IMR-90 (cell line): ENCODE measurements at regions not wholly inside any gene's neighbourhood (a gene's known extent, or its start where the extent isn't known, plus 50 kb on each side); places are given as distances from the start of the nearest gene placed in this dataset.

ENCODE experiments used
- ATAC-seq: fragments of 200-7000 bp; cut with Tn5 transposase; 2 replicates; pipeline ENCODE4 v1.9.1; 2020; ENCODE audit warnings: low read depth, mild to moderate bottlenecking, moderate library complexity
- BruUV-seq: library from RNA; stranded (reverse); fragments of 400-500 nt; replicated peaks from 2 replicates; lab custom pipeline; 2021; lab: Mats Ljungman, UMichigan
- CTCF ChIA-PET: fragments of 300-600 bp; formaldehyde crosslinking; extraction: SDS; loops from one replicate; lab custom pipeline; 2021; ENCODE audit warnings: antibody characterized with exemption; lab: Yijun Ruan, JAX
- POLR2A ChIA-PET: fragments of 300-600 bp; sonication (Branson Sonifier 250); formaldehyde crosslinking; loops from one replicate; lab custom pipeline; 2022; ENCODE audit warnings: antibody characterized with exemption; ENCODE audit not compliant: unreplicated experiment; lab: Charles Lee
- DNase-seq: peaks from one replicate; pipeline ENCODE4 v3.0.0; 2013
- H2AFZ ChIP-seq: replicated peaks from 2 replicates; pipeline ENCODE3; 2013; ENCODE audit warnings: low read length, mild to moderate bottlenecking; ENCODE audit not compliant: poor library complexity
- H2AK5ac ChIP-seq: 2 replicates; pipeline ENCODE4 v1.6.1; 2013; ENCODE audit warnings: low read depth, low read length, inconsistent platforms
- H2AK9ac ChIP-seq: replicated peaks from 2 replicates; pipeline ENCODE3; 2013; ENCODE audit warnings: mild to moderate bottlenecking, low read depth, low read length, moderate library complexity; ENCODE audit not compliant: poor library complexity
- H2BK120ac ChIP-seq: 2 replicates; pipeline ENCODE4 v1.6.1; 2013; ENCODE audit warnings: low read depth, low read length, inconsistent platforms
- H2BK15ac ChIP-seq: 3 replicates; pipeline ENCODE4 v1.6.1; 2013; ENCODE audit warnings: low read depth, low read length, inconsistent platforms
- H2BK20ac ChIP-seq: 2 replicates; pipeline ENCODE4 v1.6.1; 2013; ENCODE audit warnings: low read depth, mild to moderate bottlenecking, inconsistent platforms, low read length, moderate library complexity
- H2BK5ac ChIP-seq: 2 replicates; pipeline ENCODE4 v1.6.1; 2013; ENCODE audit warnings: mild to moderate bottlenecking, low read depth, low read length, inconsistent platforms; ENCODE audit not compliant: poor library complexity, severe bottlenecking
- H3K14ac ChIP-seq: replicated peaks from 2 replicates; pipeline ENCODE4 v1.6.1; 2013; ENCODE audit warnings: low read depth, low read length, inconsistent platforms
- H3K18ac ChIP-seq: 2 replicates; pipeline ENCODE4 v1.6.1; 2013; ENCODE audit warnings: low read depth, low read length, control low read depth
- H3K23ac ChIP-seq: 2 replicates; pipeline ENCODE4 v1.6.1; 2013; ENCODE audit warnings: low read depth, low read length, inconsistent platforms
- H3K27ac ChIP-seq: 2 replicates; pipeline ENCODE4 v1.5.1; 2013; ENCODE audit warnings: mild to moderate bottlenecking, control low read depth, low read length; ENCODE audit not compliant: insufficient read depth
- H3K27me3 ChIP-seq: 2 replicates; pipeline ENCODE4 v1.6.1; 2013; ENCODE audit warnings: low read length; ENCODE audit not compliant: control insufficient read depth, insufficient read depth
- H3K36me3 ChIP-seq: 2 replicates; pipeline ENCODE4 v1.6.1; 2013; ENCODE audit warnings: low read length, mixed read lengths; ENCODE audit not compliant: control insufficient read depth, insufficient read depth
- H3K4ac ChIP-seq: 2 replicates; pipeline ENCODE4 v1.6.1; 2013; ENCODE audit warnings: low read depth, low read length, inconsistent platforms
- H3K4me1 ChIP-seq: 2 replicates; pipeline ENCODE4 v1.6.1; 2013; ENCODE audit warnings: low read length, mixed read lengths; ENCODE audit not compliant: control insufficient read depth, insufficient read depth
- H3K4me2 ChIP-seq: 2 replicates; pipeline ENCODE4 v1.6.1; 2013; ENCODE audit warnings: low read depth, mild to moderate bottlenecking, control low read depth, low read length, moderate library complexity
- H3K4me3 ChIP-seq: 2 replicates; pipeline ENCODE4 v1.5.1; 2013; ENCODE audit warnings: low read depth, mild to moderate bottlenecking, control low read depth, low read length, moderate library complexity; ENCODE audit not compliant: insufficient read depth
- H3K56ac ChIP-seq: 2 replicates; pipeline ENCODE4 v1.6.1; 2013; ENCODE audit warnings: low read length, inconsistent platforms; ENCODE audit not compliant: insufficient read depth; ENCODE audit errors: extremely low read depth
- H3K79me1 ChIP-seq, 2 experiments: 2 replicates each; pipeline ENCODE4 v1.6.1; 2013; ENCODE audit warnings: low read length in 2 of 2, inconsistent platforms in 1 of 2, low read depth in 1 of 2
- H3K9ac ChIP-seq: 2 replicates; pipeline ENCODE4 v1.6.1; 2013; ENCODE audit warnings: low read depth, low read length, control low read depth
- H3K9me1 ChIP-seq: 2 replicates; pipeline ENCODE4 v1.6.1; 2013; ENCODE audit warnings: low read length, inconsistent platforms; ENCODE audit not compliant: insufficient read depth
- H3K9me3 ChIP-seq: 2 replicates; pipeline ENCODE4 v1.6.1; 2013; ENCODE audit warnings: low read length; ENCODE audit not compliant: control insufficient read depth, insufficient read depth
- H4K20me1 ChIP-seq: 2 replicates; pipeline ENCODE4 v1.6.1; 2013; ENCODE audit warnings: low read length, inconsistent platforms; ENCODE audit not compliant: insufficient read depth
- H4K5ac ChIP-seq: 2 replicates; pipeline ENCODE4 v1.6.1; 2013; ENCODE audit warnings: mild to moderate bottlenecking, low read depth, low read length, control low read depth
- H4K8ac ChIP-seq, 2 experiments: 2 replicates each; pipeline ENCODE4 v1.6.1; 2013; ENCODE audit warnings: low read depth in 2 of 2, low read length in 2 of 2, control low read depth in 1 of 2, inconsistent platforms in 1 of 2
- H4K91ac ChIP-seq: 2 replicates; pipeline ENCODE4 v1.6.1; 2013; ENCODE audit warnings: low read depth, low read length, inconsistent platforms; ENCODE audit not compliant: insufficient read depth
- CHD1 ChIP-seq: IDR thresholded peaks from 2 replicates; pipeline ENCODE4 v1.6.1; 2012; ENCODE audit warnings: low read depth, low read length, improper control_type of control experiment
- FOS ChIP-seq: fragments of 150-350 bp; IDR thresholded peaks from 2 replicates; pipeline ENCODE4 v1.6.1; 2016; ENCODE audit warnings: low read depth, low read length
- MAFK ChIP-seq: IDR thresholded peaks from 2 replicates; pipeline ENCODE4 v1.6.1; 2012; ENCODE audit warnings: low read depth, low read length, improper control_type of control experiment
- WGBS, 2 experiments: methylation state at CpG; one replicate each; pipeline versions ENCODE4 v1.1.5 to v1.1.7; 2013; ENCODE audit warnings: missing lambda C conversion rate in 2 of 2; ENCODE audit not compliant: insufficient read length in 1 of 2; ENCODE audit errors: extremely low coverage in 2 of 2; 5-methylcytosine and 5-hydroxymethylcytosine counted together
- dilution Hi-C: fragments of 300-500 bp; cut with HindIII; formaldehyde crosslinking; loops from one replicate; pipeline ENCODE4 v1.14.3; 2018; ENCODE audit warnings: low sequenced_read_pairs; ENCODE audit not compliant: unreplicated experiment
- in situ Hi-C: fragments of 300-500 bp; cut with MboI; formaldehyde crosslinking; loops from 3 replicates; pipeline ENCODE4 v1.14.3; 2019; ENCODE audit warnings: low sequenced_read_pairs, inconsistent platforms, mixed read lengths
- intact Hi-C: fragments of 100-400 bp; cut with micrococcal nuclease; formaldehyde crosslinking; loops from 2 replicates; pipeline ENCODE4 v1.10.0; 2022
- TF ChIP-seq, protein P1 (sequence below): fragments of 150-350 bp; IDR thresholded peaks from 2 replicates; pipeline ENCODE4 v1.6.1; 2016; ENCODE audit warnings: low read depth, mild to moderate bottlenecking, low read length, moderate library complexity, borderline replicate concordance
- TF ChIP-seq, protein P2 (sequence below): conservative IDR thresholded peaks from 2 replicates; pipeline ENCODE4 v1.5.1; 2012; ENCODE audit warnings: mild to moderate bottlenecking, low read depth, low read length, improper control_type of control experiment

DNA sequence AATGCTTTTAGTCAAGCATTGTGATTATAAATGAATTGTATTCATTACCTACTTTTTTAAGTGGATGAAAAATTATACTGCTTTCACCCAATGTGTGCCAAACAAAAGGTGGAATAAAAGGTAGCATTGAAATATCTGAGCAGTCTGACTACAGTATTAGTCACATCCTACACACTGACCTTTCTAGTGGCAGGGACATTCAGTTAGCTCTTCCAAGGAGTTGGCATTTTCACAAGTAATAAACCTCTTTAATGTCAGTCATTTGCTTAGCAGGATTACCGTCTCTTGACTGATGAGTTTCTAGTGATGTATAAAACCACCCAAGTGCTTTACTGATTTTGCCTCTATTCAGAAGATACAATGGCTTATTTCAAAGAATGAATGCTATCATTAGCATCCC, 687.9 kb downstream of the ARAP2 start:
- POLR2A ChIA-PET = no interaction called here
- no peak for ATAC-seq

More for the DNA sequence above, 687.9 kb downstream of the ARAP2 start:
- H3K9me1 ChIP-seq = no peaks in the 10 kb centered on the region
- no TSS peak for BruUV-seq
- TF ChIP-seq CHD1 (no peak), FOS (no peak), MAFK (no peak)
- TF ChIP-seq, protein P1, sequence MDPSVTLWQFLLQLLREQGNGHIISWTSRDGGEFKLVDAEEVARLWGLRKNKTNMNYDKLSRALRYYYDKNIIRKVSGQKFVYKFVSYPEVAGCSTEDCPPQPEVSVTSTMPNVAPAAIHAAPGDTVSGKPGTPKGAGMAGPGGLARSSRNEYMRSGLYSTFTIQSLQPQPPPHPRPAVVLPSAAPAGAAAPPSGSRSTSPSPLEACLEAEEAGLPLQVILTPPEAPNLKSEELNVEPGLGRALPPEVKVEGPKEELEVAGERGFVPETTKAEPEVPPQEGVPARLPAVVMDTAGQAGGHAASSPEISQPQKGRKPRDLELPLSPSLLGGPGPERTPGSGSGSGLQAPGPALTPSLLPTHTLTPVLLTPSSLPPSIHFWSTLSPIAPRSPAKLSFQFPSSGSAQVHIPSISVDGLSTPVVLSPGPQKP = no peak
- TF ChIP-seq, protein P2, sequence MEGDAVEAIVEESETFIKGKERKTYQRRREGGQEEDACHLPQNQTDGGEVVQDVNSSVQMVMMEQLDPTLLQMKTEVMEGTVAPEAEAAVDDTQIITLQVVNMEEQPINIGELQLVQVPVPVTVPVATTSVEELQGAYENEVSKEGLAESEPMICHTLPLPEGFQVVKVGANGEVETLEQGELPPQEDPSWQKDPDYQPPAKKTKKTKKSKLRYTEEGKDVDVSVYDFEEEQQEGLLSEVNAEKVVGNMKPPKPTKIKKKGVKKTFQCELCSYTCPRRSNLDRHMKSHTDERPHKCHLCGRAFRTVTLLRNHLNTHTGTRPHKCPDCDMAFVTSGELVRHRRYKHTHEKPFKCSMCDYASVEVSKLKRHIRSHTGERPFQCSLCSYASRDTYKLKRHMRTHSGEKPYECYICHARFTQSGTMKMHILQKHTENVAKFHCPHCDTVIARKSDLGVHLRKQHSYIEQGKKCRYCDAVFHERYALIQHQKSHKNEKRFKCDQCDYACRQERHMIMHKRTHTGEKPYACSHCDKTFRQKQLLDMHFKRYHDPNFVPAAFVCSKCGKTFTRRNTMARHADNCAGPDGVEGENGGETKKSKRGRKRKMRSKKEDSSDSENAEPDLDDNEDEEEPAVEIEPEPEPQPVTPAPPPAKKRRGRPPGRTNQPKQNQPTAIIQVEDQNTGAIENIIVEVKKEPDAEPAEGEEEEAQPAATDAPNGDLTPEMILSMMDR = no peak
- H3K23ac ChIP-seq = no peak overlapping the region
- no peak overlapping the region for H3K18ac ChIP-seq
- no peak overlapping the region for H3K14ac ChIP-seq
- dilution Hi-C loops = no loop called here
- no peak overlapping the region for H4K5ac ChIP-seq
- WGBS, 2 experiments = no CpG with 5 or more reads among the region's 1 CpG
- no peak overlapping the region for H3K4me3 ChIP-seq
- intact Hi-C loops = no loop called here
- CTCF ChIA-PET = no interaction called here
- no peak overlapping the region for H3K27ac ChIP-seq
- H2AFZ ChIP-seq = no peak overlapping the region
- H2AK9ac ChIP-seq = no peak overlapping the region
- H3K4ac ChIP-seq = no peak overlapping the region
- H3K79me1 ChIP-seq = no peaks in the 10 kb centered on the region
- H2AK5ac ChIP-seq = no peak overlapping the region
- H3K4me1 ChIP-seq = no peaks in the 10 kb centered on the region
- no peak overlapping the region for H3K9ac ChIP-seq
- DNase-seq = no peak
- H3K27me3 ChIP-seq = no peaks in the 10 kb centered on the region
- H3K56ac ChIP-seq = no peak overlapping the region
- no peak overlapping the region for H3K4me2 ChIP-seq
- H4K8ac ChIP-seq = no peak overlapping the region
- no peak overlapping the region for H2BK120ac ChIP-seq
- H3K9me3 ChIP-seq = peaks cover 13% of the 10 kb centered on the region
- no peak overlapping the region for H4K91ac ChIP-seq
- no peaks in the 10 kb centered on the region for H4K20me1 ChIP-seq
- no peak overlapping the region for H2BK20ac ChIP-seq
- H2BK5ac ChIP-seq = no peak overlapping the region
- no peaks in the 10 kb centered on the region for H3K36me3 ChIP-seq
- in situ Hi-C loops = no loop called here
- H2BK15ac ChIP-seq = no peak overlapping the region
